RWPE1 (cell line): ENCODE measurements at regions not wholly inside any gene's neighbourhood (a gene's known extent, or its start where the extent isn't known, plus 50 kb on each side); places are given as distances from the start of the nearest gene placed in this dataset.

Experiments used
- CTCF ChIA-PET: fragments of 350-600 bp; sonication (Branson Sonifier 250); formaldehyde crosslinking; extraction: SDS; loops from one replicate; lab custom pipeline; 2021; lab: Yijun Ruan, JAX
- POLR2A ChIA-PET: fragments of 400-600 bp; formaldehyde crosslinking; extraction: SDS; loops from one replicate; lab custom pipeline; 2020; ENCODE audit warnings: antibody characterized with exemption; ENCODE audit not compliant: low non-redundant PET; lab: Yijun Ruan, JAX
- DNase-seq: peaks from one replicate; pipeline ENCODE4 v3.0.0; 2012; ENCODE audit warnings: low spot score
- H3K27ac ChIP-seq: fragments of 450-650 bp; 2 replicates; pipeline ENCODE4 v1.5.1; 2017
- TF ChIP-seq, protein P1 (sequence below): fragments of 450-650 bp; conservative IDR thresholded peaks from 2 replicates; pipeline ENCODE4 v1.5.1; 2017; ENCODE audit warnings: low read depth, mild to moderate bottlenecking

DNA sequence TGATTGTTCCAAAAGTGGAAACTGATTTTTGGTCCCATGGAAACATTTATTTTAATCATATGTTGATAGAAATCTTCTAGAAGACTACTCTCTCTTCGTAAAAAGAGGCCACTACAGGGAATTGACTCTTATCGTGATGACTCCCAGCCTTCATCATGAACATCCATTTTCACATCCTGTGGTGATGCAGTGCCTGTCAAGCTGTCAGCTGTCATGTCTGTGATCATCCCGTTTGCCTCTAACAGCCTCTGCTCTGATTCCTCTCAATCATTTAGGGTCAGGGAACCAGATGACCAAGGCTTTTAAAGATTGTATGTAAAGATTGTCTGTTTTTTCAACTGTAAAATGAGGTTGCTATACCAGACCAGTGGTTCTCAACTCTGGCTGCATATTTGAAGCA lies 419.0 kb upstream of the MGAT4C start:
- TF ChIP-seq, protein P1, sequence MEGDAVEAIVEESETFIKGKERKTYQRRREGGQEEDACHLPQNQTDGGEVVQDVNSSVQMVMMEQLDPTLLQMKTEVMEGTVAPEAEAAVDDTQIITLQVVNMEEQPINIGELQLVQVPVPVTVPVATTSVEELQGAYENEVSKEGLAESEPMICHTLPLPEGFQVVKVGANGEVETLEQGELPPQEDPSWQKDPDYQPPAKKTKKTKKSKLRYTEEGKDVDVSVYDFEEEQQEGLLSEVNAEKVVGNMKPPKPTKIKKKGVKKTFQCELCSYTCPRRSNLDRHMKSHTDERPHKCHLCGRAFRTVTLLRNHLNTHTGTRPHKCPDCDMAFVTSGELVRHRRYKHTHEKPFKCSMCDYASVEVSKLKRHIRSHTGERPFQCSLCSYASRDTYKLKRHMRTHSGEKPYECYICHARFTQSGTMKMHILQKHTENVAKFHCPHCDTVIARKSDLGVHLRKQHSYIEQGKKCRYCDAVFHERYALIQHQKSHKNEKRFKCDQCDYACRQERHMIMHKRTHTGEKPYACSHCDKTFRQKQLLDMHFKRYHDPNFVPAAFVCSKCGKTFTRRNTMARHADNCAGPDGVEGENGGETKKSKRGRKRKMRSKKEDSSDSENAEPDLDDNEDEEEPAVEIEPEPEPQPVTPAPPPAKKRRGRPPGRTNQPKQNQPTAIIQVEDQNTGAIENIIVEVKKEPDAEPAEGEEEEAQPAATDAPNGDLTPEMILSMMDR, result no peak
- DNase-seq, result no peak
- ChIA-PET CTCF (no interaction called here), POLR2A (no interaction called here)
- H3K27ac ChIP-seq, result no peak overlapping the region

DNA sequence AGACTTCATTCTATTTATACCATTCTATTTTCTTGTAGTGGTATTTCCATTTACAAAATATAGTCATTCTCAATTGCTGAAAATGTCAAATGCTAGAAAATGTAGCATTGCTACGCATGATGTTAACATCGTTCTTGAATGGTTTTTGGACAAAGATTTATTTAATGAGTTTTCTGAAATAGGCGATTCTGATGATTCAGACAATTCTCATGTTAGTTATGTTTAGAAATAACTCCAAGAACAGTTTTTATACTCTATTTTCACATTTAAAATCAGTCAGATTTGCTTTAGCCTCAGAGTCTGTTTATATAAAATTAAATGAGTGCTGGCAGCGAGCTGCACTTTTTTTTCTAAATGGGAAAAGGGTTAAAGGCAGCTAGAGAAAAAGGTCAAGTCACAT lies 414.8 kb upstream of the MGAT4C start:
- ChIA-PET POLR2A (no interaction called here), CTCF (no interaction called here)
- DNase-seq, result no peak
- TF ChIP-seq, protein P1, result no peak
- H3K27ac ChIP-seq, result no peak overlapping the region

DNA sequence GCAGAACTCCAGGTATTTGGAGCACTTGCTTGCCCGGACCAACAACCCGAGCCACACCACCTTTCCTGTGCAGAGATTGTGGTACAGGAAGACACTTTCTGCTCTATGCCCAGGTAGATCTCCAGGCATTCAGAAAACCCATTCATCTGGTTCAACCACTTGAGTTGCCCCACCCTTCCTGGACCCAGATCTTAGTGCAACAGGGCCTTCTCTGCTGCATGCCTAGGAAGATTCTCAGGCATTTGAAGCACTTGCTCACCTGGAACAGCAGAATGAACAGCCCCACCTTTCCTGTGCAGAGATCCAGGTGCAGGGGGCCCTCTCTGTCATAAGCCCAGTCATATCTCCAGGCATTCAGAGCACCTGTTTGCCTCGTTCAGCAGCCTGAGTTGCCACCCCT lies 412.8 kb upstream of the MGAT4C start:
- ChIA-PET POLR2A (no interaction called here), CTCF (no interaction called here)
- peak; percentile 25 for DNase-seq
- no peak overlapping the region for H3K27ac ChIP-seq
- TF ChIP-seq, protein P1, result no peak

DNA sequence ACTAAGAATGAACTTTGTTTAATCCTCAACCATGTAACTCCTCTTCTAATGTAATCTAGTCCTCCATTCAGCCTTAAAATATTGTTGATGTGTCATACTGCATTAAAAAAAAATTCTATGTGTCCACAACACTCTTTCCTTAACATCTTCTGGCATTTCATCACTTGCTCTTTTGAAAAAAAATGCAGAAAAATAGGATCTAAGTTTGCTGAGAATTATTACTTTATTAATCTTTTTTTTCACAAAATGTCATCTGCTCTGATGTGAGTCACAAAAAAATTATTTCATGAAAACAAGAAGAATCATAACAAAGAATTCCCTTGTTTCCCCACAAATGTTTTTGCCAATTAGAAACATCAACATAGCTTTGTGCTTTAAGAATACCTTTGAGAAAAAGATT lies 410.1 kb upstream of the MGAT4C start:
- TF ChIP-seq, protein P1, result no peak
- CTCF ChIA-PET, result no interaction called here
- POLR2A ChIA-PET, result no interaction called here
- H3K27ac ChIP-seq, result no peak overlapping the region
- DNase-seq, result no peak

DNA sequence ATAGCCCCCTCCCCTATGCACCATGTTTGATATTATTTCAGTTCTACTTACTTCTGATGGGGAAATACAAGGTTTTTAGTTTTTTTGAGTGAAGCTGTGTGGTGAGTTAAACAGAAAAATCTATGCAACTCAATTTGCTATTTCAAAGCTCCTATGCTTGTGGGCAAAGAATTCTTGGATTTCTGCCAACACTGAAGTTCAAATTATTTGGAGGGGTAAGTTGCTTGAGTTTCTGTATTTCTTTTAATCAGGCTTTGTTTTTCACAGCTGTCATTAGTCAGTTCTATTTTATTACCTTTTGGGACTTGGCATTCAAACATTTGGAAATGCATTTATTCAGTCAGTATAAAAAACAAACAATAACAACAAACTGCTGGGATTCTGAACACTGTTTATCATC lies 407.5 kb upstream of the MGAT4C start:
- no peak overlapping the region for H3K27ac ChIP-seq
- TF ChIP-seq, protein P1, result no peak
- ChIA-PET POLR2A (no interaction called here), CTCF (interaction anchor here (0.7 kb wide), 1 partner anchor 95 kb away, joined by 4 read pairs; no protein-coding TSS in a partner anchor)
- DNase-seq, result no peak

DNA sequence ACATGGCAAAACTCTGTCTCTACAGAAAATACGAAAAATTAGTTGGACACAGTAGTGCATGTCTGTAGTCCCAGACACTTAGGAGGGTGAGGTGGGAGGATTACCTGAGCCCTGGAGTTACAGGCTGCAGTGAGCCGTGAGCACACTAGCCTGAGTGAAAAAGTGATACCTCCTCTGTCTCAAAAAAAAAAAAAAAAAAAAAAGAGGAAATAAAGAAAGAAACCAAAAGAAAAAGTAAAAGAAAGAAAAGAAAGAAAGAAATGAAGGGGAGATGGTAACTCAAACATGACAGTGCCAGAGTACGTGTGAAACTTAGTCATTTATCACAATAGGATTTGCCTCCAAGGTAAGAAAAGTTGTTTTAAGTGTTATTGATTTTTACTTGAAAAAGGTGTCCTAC lies 407.0 kb upstream of the MGAT4C start:
- CTCF ChIA-PET, result no interaction called here
- POLR2A ChIA-PET, result no interaction called here
- H3K27ac ChIP-seq, result no peak overlapping the region
- no peak for DNase-seq
- TF ChIP-seq, protein P1, result no peak

DNA sequence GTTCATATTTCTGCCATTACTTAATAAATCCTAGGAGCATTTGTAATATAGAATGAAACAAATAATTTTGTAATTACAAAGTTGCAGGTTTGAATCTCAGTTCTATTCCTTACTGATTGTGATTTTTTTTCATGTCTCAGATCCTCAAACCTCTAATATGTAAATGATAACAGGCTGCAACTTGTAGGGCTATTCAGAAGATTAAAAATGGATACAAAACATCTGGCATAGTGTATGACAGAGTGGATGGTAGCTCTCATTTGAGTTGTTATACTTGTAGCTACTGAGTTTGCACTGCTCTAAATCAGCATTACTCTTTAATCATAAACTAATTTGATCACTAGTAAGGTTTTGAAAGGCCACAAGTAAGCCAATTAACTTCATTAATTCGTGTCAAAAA lies 406.3 kb upstream of the MGAT4C start:
- TF ChIP-seq, protein P1, result no peak
- CTCF ChIA-PET, result no interaction called here
- POLR2A ChIA-PET, result no interaction called here
- no peak for DNase-seq
- no peak overlapping the region for H3K27ac ChIP-seq
